T-helper 1 cell treated with Interleukin-12 subunit alpha and Interleukin-12 subunit beta and Interleukin-4 antibody, amounts not matched to agents 30 μg/mL and 1 μg/mL, for 36 hours (primary cell): ENCODE measurements at regions not wholly inside any gene's neighbourhood (a gene's known extent, or its start where the extent isn't known, plus 50 kb on each side); places are given as distances from the start of the nearest gene placed in this dataset.
A peak's percentile ranks its signal among the peaks of the same experiment; 100 is the strongest.
"Not testable (repeated sequence)": the region's sequence is repeated elsewhere in the genome, so short reads cannot be mapped to it uniquely, and the experiment has no call there.

Experiments used
- H3K27ac Mint-ChIP-seq: one replicate; pipeline ENCODE4 v1.8.0; 2021; ENCODE audit warnings: mild to moderate bottlenecking, mixed read lengths
- H3K27me3 Mint-ChIP-seq: one replicate; pipeline ENCODE4 v1.8.0; 2021; ENCODE audit warnings: low read depth, mixed read lengths
- H3K36me3 Mint-ChIP-seq: one replicate; pipeline ENCODE4 v1.8.0; 2021; ENCODE audit warnings: low read depth, mixed read lengths
- H3K4me1 Mint-ChIP-seq: one replicate; pipeline ENCODE4 v1.8.0; 2021; ENCODE audit warnings: low read depth, mixed read lengths
- H3K4me3 Mint-ChIP-seq: one replicate; pipeline ENCODE4 v1.8.0; 2021; ENCODE audit warnings: mild to moderate bottlenecking, moderate library complexity, mixed read lengths
- H3K9me3 Mint-ChIP-seq: one replicate; pipeline ENCODE4 v1.8.0; 2021; ENCODE audit warnings: mixed read lengths

DNA sequence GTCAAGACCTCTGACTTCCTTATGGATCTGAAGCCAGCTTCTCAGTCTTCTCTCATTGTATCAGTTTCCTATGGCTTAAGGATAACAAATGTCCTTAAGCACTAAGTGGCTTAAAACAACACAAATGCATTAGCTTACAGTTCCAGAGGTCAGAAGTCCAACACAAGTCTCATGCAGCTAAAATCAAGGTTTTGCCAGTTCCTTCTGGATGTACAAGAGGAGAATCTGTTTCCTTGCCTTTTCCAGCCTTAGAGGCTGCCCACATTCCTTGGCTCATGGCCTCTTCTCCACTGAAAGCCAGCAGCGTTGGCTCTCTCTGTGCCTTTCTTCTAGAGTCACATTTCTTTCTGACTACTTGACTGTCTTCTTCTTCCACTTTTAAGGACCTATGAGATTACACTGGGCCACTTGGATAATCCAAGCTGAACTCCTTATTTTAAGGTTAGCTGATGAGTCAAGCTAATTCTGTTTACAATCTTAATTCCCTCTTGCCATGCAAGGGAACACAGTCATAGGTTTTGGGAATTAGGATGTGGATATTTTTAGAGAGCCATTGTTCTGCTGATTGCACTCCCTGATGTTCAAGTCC, 179.0 kb downstream of the BCAS1 start:
- no peak overlapping the region for H3K27ac Mint-ChIP-seq
- no peaks in the 10 kb centered on the region for H3K9me3 Mint-ChIP-seq
- H3K4me3 Mint-ChIP-seq, result no peak overlapping the region
- H3K27me3 Mint-ChIP-seq, result no peaks in the 10 kb centered on the region
- peaks cover 16% of the 10 kb centered on the region for H3K4me1 Mint-ChIP-seq
- H3K36me3 Mint-ChIP-seq, result no peaks in the 10 kb centered on the region

GRCh38 chr20:53890443-53891305, 179.7 kb downstream of the BCAS1 start:
- Mint-ChIP-seq H3K4me1 (peaks cover 21% of the 10 kb centered on the region), H3K27ac (no peak overlapping the region), H3K4me3 (no peak overlapping the region), H3K36me3 (no peaks in the 10 kb centered on the region), H3K9me3 (no peaks in the 10 kb centered on the region), H3K27me3 (no peaks in the 10 kb centered on the region)

- H3K4me3 Mint-ChIP-seq, result no peak overlapping the region
- no peaks in the 10 kb centered on the region for H3K36me3 Mint-ChIP-seq
- H3K27ac Mint-ChIP-seq, result no peak overlapping the region
- H3K4me1 Mint-ChIP-seq, result peaks cover 26% of the 10 kb centered on the region
- H3K27me3 Mint-ChIP-seq, result no peaks in the 10 kb centered on the region
- no peaks in the 10 kb centered on the region for H3K9me3 Mint-ChIP-seq
Observed at GRCh38 chr20:53889411-53890148, 180.8 kb downstream of the BCAS1 start.

GRCh38 chr20:53888951-53889350, 181.4 kb downstream of the BCAS1 start:
- Mint-ChIP-seq H3K4me1 (peaks cover 27% of the 10 kb centered on the region), H3K36me3 (no peaks in the 10 kb centered on the region), H3K4me3 (no peak overlapping the region)

GRCh38 chr20:53888510-53888909, 181.9 kb downstream of the BCAS1 start:
- H3K4me1 Mint-ChIP-seq, result peaks cover 26% of the 10 kb centered on the region
- no peak overlapping the region for H3K4me3 Mint-ChIP-seq
- no peaks in the 10 kb centered on the region for H3K36me3 Mint-ChIP-seq
- H3K27ac Mint-ChIP-seq, result no peak overlapping the region
- H3K9me3 Mint-ChIP-seq, result no peaks in the 10 kb centered on the region
- no peaks in the 10 kb centered on the region for H3K27me3 Mint-ChIP-seq

More at GRCh38 chr20:53888951-53889350, 181.4 kb downstream of the BCAS1 start:
- H3K27me3 Mint-ChIP-seq, result no peaks in the 10 kb centered on the region
- H3K27ac Mint-ChIP-seq, result no peak overlapping the region
- no peaks in the 10 kb centered on the region for H3K9me3 Mint-ChIP-seq

GRCh38 chr20:53887973-53888372, 182.4 kb downstream of the BCAS1 start:
- H3K27me3 Mint-ChIP-seq, result no peaks in the 10 kb centered on the region
- no peaks in the 10 kb centered on the region for H3K9me3 Mint-ChIP-seq
- H3K4me3 Mint-ChIP-seq, result no peak overlapping the region
- H3K4me1 Mint-ChIP-seq, result peaks cover 21% of the 10 kb centered on the region
- H3K27ac Mint-ChIP-seq, result no peak overlapping the region
- no peaks in the 10 kb centered on the region for H3K36me3 Mint-ChIP-seq

DNA sequence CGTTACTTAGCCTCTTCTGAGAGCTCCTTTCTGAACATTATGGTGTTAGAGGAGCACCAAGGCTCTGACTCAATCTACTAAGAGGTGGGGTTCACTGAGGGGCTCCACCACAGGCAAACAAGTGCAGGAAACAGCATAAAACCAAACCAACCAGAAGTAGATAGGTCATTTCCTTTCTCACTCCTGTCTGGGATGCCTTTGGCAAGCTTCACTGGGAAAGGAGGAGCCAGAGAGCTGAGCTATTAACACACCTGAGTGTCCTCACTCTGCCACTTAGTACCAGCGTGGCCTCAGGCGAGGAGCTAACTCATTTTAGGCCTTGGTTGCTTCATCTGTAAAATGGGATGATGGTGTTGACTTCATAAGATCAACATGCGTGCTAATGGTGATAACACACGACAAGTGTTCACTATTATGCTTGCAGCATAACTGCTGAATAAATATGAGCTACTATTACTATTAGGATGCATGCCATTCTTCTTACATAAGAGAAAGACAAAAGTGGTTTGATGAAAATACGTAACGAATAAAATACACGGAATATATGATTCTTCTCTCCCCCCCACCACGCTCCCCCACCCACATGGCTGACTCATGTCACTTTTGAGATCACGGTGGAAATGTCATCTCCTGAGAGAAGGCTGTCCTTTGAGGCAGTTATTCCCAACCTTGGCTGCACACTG, 185.4 kb downstream of the BCAS1 start:
- Mint-ChIP-seq H3K4me1 (peaks cover 16% of the 10 kb centered on the region), H3K36me3 (peaks cover 3% of the 10 kb centered on the region), H3K27me3 (no peaks in the 10 kb centered on the region), H3K9me3 (peaks cover 4% of the 10 kb centered on the region), H3K27ac (peak overlapping the region; percentile 34), H3K4me3 (no peak overlapping the region)

- Mint-ChIP-seq H3K4me3 (no peak overlapping the region), H3K36me3 (peaks cover 3% of the 10 kb centered on the region), H3K9me3 (peaks cover 4% of the 10 kb centered on the region), H3K4me1 (peaks cover 25% of the 10 kb centered on the region), H3K27ac (no peak overlapping the region), H3K27me3 (no peaks in the 10 kb centered on the region)
Observed at GRCh38 chr20:53883098-53883911, 187.1 kb downstream of the BCAS1 start.

DNA sequence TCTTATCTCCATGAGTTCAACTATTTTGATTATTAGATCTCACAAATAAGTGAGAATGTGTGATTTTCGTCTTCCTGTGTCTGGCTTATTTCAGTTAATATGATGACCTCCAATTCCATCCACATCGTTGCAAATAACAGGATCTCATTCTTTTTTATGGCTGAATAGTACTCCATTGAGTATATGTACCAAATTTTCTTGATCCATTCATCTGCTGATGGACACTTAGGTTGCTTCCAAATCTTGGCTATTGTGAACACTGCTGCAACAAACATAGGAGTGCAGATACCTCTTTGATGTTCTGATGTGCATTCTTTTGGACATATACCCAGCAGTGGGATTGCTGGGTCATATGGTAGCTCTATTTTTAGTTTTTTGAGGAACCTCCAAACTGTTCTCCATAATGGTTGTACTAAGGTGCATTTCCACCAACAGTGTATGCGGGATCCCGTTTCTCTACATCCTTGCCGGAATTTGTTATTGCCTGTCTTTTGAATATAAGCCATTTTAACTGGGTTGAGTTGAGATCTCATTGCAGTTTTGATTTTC, 187.9 kb downstream of the BCAS1 start:
- H3K4me3 Mint-ChIP-seq, H3K27ac Mint-ChIP-seq, H3K27me3 Mint-ChIP-seq, H3K36me3 Mint-ChIP-seq, H3K9me3 Mint-ChIP-seq: not testable (repeated sequence)
- H3K4me1 Mint-ChIP-seq, result peaks cover 31% of the 10 kb centered on the region

- Mint-ChIP-seq H3K4me1 (peaks cover 31% of the 10 kb centered on the region), H3K36me3 (peaks cover 3% of the 10 kb centered on the region), H3K27me3 (no peaks in the 10 kb centered on the region), H3K27ac (no peak overlapping the region), H3K4me3 (no peak overlapping the region), H3K9me3 (peaks cover 4% of the 10 kb centered on the region)
Observed at GRCh38 chr20:53881362-53881761, 189.0 kb downstream of the BCAS1 start.

DNA sequence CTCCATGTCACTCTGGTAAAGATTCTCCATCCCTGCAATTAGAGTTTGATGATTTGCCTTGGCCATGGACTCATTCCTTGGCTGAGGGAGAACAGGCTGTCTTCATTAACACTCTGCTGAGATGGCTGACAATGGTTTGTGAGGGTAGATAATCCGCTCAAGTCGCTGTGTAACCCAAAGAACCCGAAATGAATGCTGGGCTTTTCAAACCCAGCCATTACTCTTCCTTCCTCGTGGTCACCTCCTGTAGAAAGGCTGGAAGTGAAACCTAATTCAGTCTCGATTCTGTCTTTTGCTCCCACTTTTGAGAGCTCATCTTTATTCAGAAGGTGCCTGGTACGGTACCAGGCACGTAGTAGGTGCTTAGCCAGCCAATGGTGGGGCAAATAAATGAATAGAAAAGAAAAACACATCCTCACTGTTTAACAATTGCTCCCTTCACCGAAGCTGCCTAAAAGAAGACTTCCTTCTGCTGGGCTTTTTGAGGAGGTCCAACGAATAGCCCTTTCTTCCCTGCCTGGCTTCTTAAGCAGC, 190.2 kb downstream of the BCAS1 start:
- H3K36me3 Mint-ChIP-seq, result peaks cover 3% of the 10 kb centered on the region
- no peak overlapping the region for H3K27ac Mint-ChIP-seq
- H3K4me1 Mint-ChIP-seq, result peaks cover 26% of the 10 kb centered on the region
- H3K27me3 Mint-ChIP-seq, result no peaks in the 10 kb centered on the region
- H3K9me3 Mint-ChIP-seq, result peaks cover 4% of the 10 kb centered on the region
- H3K4me3 Mint-ChIP-seq, result no peak overlapping the region

- no peaks in the 10 kb centered on the region for H3K27me3 Mint-ChIP-seq
- peaks cover 4% of the 10 kb centered on the region for H3K9me3 Mint-ChIP-seq
- no peak overlapping the region for H3K27ac Mint-ChIP-seq
- peaks cover 16% of the 10 kb centered on the region for H3K4me1 Mint-ChIP-seq
- H3K4me3 Mint-ChIP-seq, result no peak overlapping the region
- H3K36me3 Mint-ChIP-seq, result peaks cover 3% of the 10 kb centered on the region
Observed at GRCh38 chr20:53879048-53879684, 191.2 kb downstream of the BCAS1 start.
